DOHH2 (cell line): ENCODE measurements at regions not wholly inside any gene's neighbourhood (a gene's known extent, or its start where the extent isn't known, plus 50 kb on each side); places are given as distances from the start of the nearest gene placed in this dataset.

Source experiments
- CTCF ChIP-seq: fragments of 200-600 bp; sonication (generic); IDR thresholded peaks from one replicate; pipeline ENCODE4 v1.5.1; 2014; ENCODE audit warnings: antibody characterized with exemption, mild to moderate bottlenecking, low read depth, low read length; ENCODE audit not compliant: poor library complexity, severe bottlenecking
- EZH2phosphoT487 ChIP-seq: fragments of 200-600 bp; sonication (generic); IDR thresholded peaks from 2 replicates; pipeline ENCODE4 v1.6.1; 2017; ENCODE audit warnings: borderline replicate concordance, mild to moderate bottlenecking, antibody characterized with exemption, low read length, moderate library complexity, mixed read lengths

- TF ChIP-seq CTCF = no peak
- TF ChIP-seq EZH2phosphoT487 = no peak
These were observed 142.2 kb upstream of the HS3ST3A1 start for GRCh38 chr17:13743906-13744305.
